ENCODE measurements at regions not wholly inside any gene's neighbourhood (a gene's known extent, or its start where the extent isn't known, plus 50 kb on each side); places are given as distances from the start of the nearest gene placed in this dataset.

DNA sequence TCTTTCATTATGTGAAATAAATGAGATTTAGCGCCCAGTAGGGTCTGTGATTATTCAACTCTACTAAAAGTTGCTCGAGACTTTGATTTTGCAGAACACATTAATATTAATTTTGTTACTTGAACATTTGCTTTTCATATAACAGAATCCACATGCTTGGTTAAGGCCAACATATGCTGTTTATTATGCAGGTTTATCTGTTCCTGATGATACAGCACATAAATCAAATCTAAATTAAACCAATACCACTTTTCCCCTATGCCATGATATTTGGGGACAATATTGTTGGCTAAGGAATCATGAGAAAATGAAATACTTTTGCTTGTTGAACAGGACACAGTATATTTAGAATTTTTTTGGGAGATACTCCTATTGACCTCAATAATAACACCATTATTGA lies 291.1 kb downstream of the USP25 start:
- no peak for DNase-seq

DNA sequence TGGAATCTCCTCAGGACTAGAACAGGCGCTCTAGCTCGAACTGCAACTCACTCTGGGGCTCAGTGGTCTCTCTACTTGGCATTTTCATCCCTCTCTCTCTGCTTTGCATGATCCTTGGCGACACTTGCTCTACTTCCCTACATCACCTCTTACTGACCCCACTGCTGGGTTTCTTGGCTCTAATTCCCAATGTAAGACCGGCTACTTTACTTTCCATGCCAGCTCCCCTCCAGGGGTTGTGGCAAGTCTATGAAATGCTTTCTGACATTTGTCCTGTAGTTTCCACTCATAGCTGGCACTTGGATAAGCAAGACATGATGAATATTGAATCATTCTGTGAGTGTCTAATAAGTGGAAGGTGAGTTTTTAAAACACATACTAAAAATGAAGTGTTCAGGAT lies 292.3 kb downstream of the USP25 start:
- no peak for DNase-seq

DNA sequence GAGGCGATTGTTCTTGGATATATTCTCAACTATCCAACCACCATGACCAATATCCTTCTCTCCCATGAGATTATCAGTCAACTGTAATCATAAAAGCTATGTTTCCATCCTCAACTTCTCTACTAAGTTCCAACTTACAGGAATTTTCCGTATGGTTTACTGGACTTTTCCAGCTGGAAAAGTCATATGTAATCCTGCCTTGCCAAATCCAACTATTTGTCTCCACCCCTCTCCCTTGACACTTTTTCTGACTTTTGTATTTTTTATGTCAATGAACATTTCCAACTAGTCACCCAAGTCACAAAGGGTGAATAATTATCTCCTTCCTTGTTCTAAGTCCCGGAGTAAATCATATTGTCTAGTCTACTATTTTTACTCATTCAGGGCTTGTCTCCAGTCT lies 293.1 kb downstream of the USP25 start:
- DNase-seq = no peak

DNA sequence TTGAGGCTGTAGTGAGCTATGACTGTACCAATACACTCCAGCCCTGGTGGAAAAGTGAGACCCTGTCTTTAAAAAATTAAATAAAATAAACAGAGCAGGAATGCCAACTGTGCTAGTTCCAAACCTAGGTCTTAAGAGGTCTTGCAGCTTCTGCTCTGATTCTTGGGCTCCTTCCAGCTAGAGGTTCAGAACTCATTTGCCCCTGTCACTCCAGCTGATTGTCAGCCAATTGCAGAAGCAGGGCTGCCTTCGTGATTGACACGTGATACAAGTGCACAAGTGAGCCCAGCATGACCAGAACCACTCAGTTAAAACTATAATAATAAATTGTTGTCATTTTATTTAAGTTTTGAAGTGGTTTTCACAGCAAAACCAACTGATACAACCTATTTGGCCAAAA lies 298.4 kb downstream of the USP25 start:
- DNase-seq = no peak

DNA sequence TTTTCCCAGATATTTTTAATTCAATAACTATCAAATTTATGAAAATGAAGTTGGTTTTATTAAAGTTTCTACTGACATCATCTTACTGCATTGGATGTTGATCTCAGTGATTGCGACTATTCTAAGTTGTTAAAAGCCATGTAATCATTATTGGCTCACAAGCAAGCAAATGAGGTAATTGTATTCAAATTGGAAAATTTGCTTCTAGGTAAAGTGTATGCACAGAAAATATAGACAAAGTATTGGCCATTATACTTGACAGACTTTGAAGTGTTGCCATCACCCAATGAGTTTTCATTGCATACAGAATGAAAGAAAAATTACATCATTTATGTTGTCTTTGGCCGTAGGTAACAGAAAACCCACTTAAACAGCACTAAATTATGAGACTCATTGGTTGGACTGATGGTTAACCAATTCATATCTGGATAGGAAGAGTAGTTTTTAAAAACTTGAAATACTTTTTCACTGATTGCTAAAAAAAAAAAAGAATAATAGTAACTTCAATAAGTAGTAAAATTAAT lies 299.2 kb downstream of the USP25 start:
- DNase-seq = no peak

DNA sequence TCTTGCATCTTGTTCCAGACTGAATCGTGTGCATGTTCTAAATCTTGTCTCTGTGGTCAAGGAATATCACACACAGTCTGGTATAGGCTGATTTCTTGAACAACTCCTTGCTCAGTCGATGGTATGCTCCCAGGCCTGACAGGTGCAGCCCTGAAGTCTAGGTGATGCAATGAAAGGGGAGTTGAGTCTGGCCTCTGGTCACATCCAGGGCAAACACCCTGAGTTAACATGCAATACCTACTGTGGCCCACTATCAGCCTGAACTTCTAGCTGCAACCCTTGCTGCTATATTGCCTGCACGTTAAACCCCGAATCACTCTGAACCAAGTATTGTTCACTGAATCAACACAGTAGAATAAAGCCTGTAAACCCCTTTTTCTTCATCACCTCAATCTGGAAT lies 303.4 kb downstream of the USP25 start:
- DNase-seq = no peak

DNA sequence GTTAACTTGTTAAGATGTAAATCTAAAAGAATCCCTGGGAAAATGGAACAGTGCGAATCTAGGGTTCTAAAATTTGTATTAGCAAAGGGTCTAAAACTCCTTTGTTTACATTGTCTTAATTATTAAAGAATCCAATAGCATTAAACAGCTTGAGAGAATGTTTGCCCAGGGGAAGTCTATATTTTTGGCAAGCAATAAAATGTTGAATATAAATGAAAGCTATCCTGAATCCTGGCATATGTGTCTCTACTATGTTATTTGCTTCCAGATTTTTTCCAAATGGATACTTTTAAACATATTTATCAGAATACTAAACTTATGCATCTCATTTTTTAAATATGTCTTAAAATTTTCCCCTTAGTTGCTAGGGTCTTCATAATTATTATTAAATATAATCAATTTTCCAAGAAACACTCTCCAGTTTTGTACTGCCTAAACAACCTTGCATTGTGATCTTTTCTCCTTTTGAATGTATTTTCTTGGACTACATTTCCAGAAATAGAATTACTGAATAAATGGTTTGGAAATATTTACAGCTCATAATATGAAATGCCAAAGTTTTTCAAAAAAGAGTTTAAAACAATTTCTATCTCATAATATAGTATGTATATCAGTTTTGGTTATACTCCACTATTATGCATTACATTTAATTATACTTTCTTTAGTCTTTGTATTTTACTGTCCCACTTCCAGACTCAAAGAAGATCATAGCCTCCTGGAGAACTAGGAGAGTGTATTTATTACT lies 304.8 kb downstream of the USP25 start:
- no peak for DNase-seq

DNA sequence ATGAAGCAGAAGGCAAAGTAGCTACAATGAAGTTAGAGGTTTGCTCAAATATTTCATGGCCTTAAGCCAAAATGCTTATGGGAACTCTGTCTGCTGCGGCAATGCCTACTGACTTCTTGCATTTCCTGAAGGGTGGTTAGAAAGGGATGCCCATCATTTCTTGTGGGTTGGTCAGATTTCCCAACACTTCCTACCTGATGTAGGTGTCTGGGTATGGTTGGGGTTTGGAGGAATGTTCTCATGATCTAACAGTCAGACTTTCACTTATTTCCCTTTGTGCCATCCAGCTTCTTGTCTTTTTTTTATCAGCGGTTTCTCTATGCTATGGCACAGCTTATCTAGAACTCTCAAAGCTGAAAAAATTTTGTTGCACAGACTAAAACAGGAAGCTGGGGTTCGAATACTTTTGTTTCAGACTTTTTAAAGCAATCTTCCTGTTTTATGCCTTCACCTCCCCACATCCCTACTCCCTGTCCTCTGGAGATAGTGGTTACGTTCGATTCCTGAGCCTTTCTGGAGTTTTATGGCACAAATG lies 307.7 kb downstream of the USP25 start:
- DNase-seq = no peak

DNA sequence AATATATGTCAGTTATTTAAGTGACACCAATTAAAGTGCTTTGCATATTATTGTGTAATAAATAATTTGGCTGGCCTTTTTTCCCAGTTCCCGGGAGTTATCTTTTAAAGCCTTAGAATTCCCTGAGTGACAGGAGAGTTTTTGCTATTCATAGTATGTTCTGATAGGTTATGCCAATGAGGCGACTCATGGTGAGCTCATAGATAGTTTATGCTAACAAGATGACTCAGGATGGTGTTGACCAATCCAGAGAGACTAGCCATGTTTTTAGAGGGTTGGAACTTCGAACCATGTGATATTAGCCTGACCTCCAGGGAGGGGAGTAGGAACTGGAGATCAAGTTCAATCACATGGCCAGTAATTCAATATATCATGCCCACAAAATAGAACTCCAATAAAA lies 310.8 kb downstream of the USP25 start:
- no peak for DNase-seq

DNA sequence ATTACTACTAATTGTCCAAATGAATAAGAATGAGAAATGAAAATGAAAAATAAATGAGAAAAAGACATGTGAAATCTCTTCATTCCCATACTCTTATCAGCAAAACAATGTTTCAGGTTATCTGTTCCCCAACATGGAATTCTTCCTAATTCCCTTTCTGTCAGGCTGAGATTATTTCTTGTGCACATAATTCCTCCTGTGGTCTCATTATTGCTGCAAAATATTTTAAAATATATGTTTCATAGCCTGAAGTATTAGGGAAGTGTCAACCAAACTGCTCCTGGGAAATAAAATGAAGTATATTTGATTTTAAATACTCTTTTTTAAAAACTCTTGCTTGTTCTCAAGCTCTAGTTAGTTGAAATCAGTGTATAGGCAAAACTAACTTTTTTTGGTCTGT lies 314.9 kb downstream of the USP25 start:
- DNase-seq = no peak

DNA sequence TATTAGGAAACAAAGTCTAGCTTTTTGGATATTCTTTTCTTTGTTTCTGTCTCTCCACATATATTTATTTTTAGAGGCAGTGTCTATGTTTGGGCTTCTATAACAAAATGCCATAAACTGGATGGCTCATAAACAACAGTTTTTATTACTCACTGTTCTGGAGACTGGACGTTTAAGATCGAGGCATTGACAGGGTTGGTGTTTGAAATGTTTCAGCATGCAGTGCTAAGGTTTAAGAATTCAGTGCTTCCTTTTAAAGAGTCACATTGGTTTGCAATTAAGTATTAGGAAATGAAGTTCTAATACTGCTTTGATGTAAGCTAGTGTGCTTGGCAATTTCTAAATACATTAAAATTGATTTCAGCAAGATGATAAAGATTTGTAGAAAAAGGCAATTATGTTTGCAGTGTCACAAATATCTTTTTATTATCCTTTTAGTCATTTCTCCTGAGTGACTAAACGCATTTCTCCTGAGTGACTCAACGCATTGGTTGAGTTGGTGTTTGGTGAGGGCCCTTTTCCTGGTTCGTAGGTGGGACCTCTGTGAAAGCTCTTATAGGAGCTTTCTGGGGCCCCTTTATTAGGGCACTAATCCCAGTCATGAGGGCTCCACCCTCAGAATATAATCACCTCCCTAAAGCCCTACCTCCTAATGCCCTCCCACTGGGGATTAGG lies 317.0 kb downstream of the USP25 start:
- no peak for DNase-seq

DNA sequence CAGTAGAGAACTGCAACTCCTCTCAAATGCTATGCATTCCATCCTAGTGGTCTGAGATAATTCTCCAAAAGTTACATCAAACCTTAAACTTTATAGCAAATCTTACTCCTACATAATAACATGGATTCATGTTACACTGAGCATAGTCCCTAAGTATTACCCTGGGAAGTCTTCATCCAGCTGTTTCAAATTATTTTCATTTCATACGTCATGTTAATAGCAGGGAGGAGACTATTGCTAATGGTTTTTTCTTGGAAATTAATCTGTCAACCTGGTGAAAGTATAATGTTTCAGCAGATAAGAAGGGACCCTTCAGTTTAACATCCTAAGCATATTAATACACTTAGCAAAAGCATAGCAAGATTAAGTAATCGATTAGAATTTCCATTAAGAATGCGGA lies 318.1 kb downstream of the USP25 start:
- no peak for DNase-seq

DNA sequence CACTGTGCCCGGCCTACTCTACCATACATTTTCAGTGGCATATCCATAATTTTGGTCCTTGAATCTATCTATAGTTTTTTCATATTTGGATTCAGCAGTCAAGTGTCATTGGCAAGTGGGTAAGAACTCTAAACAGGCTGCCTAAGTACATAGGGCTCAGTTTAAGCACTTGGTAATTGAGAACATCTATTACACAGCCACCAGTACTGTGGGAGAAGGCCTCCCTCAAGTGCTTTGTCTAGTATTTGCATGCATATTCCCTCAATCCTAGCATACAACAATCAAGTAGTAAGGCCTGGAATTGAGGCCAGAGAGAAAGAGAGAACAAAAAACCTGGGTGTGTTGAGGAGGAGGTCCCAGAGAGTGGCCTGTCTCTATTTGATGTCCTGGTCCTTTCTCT lies 325.2 kb downstream of the USP25 start:
- no peak for DNase-seq

DNA sequence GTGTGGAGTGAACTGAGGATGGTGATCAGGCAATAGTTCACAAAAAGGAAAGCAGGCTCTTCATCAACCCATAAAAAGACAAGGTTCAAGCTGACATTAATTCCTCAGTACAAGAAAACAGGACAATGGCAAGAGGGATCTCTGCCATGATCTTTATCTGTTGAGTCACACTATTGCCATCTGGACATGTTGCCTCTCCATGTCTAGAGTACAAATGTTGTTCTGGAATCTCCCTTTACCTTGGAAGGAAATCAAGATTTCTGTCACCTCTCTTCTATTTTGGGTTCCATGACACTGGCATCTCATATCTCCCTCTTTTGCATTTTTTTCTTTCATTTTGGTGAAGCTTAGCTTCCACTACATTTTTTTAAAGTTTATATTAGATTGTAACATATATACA lies 329.1 kb downstream of the USP25 start:
- no peak for DNase-seq

DNA sequence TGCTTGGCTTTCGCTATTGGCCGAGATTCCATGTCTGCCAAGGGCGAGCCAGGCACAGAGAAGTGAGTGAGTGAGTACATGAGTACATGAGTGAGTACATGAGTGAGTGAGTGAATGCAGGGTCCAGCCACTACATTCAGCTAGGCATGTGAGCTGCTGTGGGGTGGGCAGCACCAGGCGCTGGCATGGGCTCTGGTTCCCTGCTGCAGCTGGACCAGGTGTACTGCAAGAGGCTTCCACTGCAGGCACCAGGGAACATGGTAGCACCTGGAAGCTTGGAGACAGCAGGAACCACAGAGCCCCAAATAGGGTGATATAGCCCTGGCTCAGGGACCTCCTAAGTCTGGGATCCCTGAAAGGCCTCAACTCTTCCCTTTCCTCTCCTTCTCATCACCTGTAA lies 330.2 kb downstream of the USP25 start:
- DNase-seq = no peak

DNA sequence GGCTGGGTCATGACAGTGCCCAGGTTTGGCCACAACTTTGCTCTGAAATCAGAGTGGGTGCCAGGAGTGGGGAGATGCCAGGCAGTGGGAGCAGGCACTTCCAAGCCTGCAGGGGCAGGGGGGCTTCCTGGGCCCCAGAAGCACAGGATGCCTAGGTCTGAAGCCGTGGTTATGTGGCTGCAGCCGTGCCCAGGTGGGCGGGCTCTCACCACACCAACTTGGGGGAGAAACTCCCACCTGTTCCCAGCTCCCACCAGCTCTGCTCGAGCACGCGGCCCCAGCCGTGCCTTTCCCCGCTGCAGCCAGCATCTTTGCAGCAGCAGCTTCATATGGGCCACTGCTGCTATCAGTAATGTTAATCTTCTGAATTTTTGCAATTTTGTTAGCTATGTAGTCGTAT lies 331.4 kb downstream of the USP25 start:
- no peak for DNase-seq

DNA sequence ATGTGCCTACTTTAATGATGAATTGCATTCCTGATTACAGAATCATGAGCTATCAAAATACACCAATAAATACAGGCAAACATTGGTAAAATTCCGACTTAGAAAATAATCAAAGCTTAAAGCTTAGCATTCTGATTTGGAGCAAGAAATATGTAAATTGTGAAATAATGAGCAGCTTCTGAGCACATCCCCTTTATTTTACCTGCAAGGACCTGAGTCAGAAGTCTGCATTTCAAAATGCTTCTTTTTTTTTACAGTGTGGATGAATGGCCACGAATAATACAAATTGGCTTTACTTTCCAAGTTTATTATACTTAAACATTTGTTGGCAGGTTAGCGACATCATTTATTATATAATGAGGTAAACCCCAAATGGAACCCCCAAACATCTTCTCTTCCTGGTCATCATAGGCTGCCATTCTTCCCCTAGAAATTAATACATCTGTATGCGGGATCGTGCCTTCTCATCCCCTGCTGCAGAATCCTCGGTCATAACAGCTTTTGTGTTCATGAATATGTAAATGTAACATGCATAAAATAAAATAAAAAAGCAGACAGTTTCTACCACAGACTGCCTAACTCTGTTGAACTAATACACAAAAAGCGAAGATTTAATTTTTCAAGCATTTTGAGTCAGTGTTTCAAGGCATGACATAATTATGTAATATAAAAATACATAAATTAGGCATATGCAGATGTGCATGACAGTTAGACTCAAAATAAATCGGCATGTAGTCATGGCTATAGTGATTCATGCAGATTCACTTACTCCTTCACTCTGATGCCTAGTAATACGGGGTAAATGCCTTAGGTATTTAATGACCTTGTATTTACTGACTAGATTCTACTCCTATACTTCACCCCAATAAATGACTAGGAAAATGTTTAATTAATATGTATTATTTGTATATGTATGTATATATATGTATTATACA lies 339.7 kb downstream of the USP25 start:
- no peak for DNase-seq

DNA sequence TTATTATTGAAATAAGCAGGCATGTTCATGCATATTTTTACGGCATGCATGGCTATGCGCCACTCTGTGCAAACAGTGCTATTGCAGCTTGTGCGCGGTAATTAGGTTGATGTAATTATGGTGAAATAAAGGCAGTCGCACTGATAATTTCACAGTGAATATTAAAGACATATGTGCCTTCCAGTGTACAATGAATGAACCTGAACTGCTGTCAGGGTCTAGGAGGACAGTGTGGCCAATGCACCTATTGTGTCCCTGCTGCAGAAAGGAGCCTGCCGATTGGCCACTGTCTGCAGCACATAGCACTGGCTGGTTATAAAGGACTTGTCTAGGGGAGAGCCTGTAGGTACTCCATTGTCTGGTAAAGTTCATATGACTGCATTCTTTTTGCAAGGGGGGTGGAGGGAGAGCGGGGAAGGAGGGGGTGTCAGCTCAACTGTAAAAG lies 340.4 kb downstream of the USP25 start:
- DNase-seq = no peak

DNA sequence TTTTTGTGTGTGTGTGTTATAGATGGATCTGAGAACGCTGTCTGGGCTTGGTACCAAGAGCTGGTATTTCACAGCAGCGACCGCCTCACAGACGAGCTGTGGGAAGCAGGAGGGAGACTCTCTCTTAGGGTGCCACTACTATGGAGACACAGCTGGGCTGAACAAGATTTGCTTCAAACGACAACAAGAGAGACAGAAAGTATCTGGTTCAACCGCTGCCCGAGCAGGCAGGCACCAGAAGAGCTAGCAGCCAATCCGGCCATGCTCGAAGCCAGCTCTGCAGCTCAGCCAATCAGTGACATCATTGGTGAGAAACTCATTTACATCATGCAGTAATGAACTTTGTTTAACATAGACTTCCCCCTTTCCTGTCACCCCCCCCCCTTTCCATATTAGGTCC lies 341.3 kb downstream of the USP25 start:
- DNase-seq = no peak

DNA sequence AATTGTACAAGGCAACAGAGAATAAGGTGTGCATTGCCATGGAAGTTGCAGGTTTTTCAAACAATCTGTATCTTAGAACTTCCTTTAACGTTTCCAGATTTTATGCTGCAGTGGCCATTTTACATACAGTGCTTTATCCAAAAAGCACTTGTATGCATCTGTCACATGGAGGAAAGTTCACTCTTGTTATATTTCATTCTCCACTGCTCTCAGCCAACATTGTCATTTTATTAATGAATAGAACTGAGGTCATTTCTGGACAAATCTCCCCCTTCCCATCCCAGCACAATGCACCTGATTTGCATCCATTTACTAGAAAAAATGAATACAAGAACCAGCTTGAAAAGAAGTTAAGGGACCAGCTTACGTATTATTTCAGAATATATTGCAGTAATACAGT lies 342.0 kb downstream of the USP25 start:
- DNase-seq = no peak

DNA sequence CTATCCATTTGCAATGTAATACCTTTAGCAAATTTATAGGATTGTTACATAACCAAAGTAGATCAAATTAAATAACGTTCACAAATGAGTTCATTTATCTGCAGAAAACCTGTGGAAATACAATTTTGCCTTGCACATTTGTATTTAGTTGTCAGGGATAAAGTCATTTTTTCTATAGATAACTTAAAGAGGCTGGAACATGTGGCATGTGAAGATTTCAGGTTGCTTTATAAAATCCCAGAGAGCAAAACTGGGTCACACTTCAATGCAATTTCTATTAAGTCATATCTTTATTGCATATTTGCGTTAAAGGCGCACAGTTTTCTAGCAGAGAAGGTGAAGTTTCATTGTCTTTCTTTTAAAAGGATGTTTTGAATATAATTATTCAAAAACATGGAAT lies 342.4 kb downstream of the USP25 start:
- no peak for DNase-seq

DNA sequence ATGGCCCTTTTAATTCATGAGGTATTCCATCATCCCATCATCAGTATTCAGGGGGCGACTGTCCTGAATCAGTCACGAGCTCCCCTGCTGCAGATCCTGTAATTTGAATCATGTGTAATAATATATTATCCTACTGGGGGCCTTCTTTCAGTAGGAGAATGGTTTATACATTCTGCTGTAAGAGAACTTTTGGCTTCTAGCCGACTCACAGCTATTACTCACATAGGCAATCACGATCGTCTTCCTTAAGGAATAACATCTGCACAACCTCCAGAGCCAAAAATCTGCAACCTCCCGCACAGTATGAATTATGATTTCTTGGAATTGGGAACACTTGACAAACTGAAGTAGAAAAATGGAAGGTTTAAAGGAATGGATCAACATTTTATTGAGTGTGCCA lies 343.0 kb downstream of the USP25 start:
- no peak for DNase-seq

DNA sequence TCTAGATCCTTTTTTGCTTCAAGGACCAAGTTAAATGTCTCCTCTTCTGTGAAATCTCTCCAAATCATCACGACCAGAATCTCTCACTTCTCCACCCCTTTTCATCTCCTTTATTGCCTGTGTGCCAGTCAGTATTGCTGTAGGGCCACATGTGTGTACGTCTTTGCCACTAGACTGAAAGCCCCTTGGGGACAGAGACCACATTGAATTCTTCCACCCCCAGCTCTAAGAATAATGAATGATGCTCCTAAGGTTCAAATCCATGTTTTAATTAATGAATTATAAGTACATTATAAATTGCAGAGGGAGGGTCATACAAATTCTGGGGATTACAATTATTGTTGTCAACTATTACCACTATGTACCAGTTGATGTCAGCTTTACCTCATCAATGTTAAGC lies 343.8 kb downstream of the USP25 start:
- no peak for DNase-seq
